IPS DF 6.9 (cell line): ENCODE measurements at regions not wholly inside any gene's neighbourhood (a gene's known extent, or its start where the extent isn't known, plus 50 kb on each side); places are given as distances from the start of the nearest gene placed in this dataset.

Source experiments
- DNase-seq: peaks from one replicate; pipeline ENCODE4 v3.0.0-alpha.2; 2013; ENCODE audit warnings: low read depth, low spot score
- H3K27ac ChIP-seq: one replicate; pipeline ENCODE4 v1.5.1; 2013; ENCODE audit warnings: low read length, control low read depth
- H3K27me3 ChIP-seq: 2 replicates; pipeline ENCODE4 v1.6.1; 2013; ENCODE audit warnings: mild to moderate bottlenecking, low read length; ENCODE audit not compliant: control insufficient read depth, insufficient read depth
- H3K36me3 ChIP-seq: 2 replicates; pipeline ENCODE4 v1.6.1; 2013; ENCODE audit warnings: low read length; ENCODE audit not compliant: control insufficient read depth, insufficient read depth
- H3K4me1 ChIP-seq: 2 replicates; pipeline ENCODE4 v1.6.1; 2013; ENCODE audit warnings: low read length; ENCODE audit not compliant: control insufficient read depth, insufficient read depth
- H3K4me3 ChIP-seq: 2 replicates; pipeline ENCODE4 v1.5.1; 2013; ENCODE audit warnings: mild to moderate bottlenecking, low read length
- H3K9me3 ChIP-seq: 2 replicates; pipeline ENCODE4 v1.6.1; 2013; ENCODE audit warnings: low read length, inconsistent platforms; ENCODE audit not compliant: control insufficient read depth, insufficient read depth
- WGBS: extraction: QIAGEN DNeasy Blood & Tissue Kit; methylation state at CpG from one replicate; pipeline ENCODE4 v1.1.7; 2013; ENCODE audit warnings: mixed read lengths, missing lambda C conversion rate; ENCODE audit not compliant: insufficient read length, insufficient coverage; 5-methylcytosine and 5-hydroxymethylcytosine counted together

- no peaks in the 10 kb centered on the region for H3K36me3 ChIP-seq
- no peak overlapping the region for H3K4me3 ChIP-seq
- WGBS = no CpG with 5 or more reads among the region's 2 CpGs
- no peak overlapping the region for H3K27ac ChIP-seq
- H3K4me1 ChIP-seq = no peaks in the 10 kb centered on the region
- H3K9me3 ChIP-seq = no peaks in the 10 kb centered on the region
- no peaks in the 10 kb centered on the region for H3K27me3 ChIP-seq
- no peak for DNase-seq
Measured at GRCh38 chr11:130691581-130691980, 224.7 kb downstream of the SNX19 start.

GRCh38 chr11:130692220-130692619 lies 224.1 kb downstream of the SNX19 start:
- no peak for DNase-seq
- Histone ChIP-seq H3K36me3 (no peaks in the 10 kb centered on the region), H3K27me3 (no peaks in the 10 kb centered on the region), H3K4me3 (no peak overlapping the region), H3K9me3 (no peaks in the 10 kb centered on the region), H3K27ac (no peak overlapping the region), H3K4me1 (no peaks in the 10 kb centered on the region)
- WGBS = no CpG with 5 or more reads among the region's 4 CpGs

DNA sequence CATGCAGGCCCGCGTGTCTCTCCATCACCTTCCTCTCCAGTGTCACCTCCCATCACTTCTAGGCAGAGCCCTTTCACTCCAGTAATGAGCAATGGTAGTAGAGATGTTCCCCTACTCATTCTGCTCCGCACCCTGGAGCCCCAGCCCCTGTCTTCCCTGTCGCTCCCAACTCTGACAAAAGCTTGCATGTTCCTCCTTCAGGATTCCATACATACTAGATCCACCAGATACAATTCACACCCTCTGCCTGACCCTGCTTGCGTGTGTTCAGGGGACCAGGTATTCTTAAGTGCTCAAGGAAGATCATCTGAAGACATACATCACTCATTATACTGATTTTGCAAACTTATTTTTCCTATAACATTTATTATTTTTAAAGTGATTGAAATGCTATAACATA lies 222.7 kb downstream of the SNX19 start:
- no peak for DNase-seq
- WGBS = no CpG with 5 or more reads among the region's 5 CpGs
- no peak overlapping the region for H3K4me3 ChIP-seq
- no peaks in the 10 kb centered on the region for H3K36me3 ChIP-seq
- H3K9me3 ChIP-seq = no peaks in the 10 kb centered on the region
- no peak overlapping the region for H3K27ac ChIP-seq
- H3K4me1 ChIP-seq = no peaks in the 10 kb centered on the region
- H3K27me3 ChIP-seq = no peaks in the 10 kb centered on the region

- no peaks in the 10 kb centered on the region for H3K27me3 ChIP-seq
- no peak overlapping the region for H3K27ac ChIP-seq
- no CpG with 5 or more reads among the region's 5 CpGs for WGBS
- H3K36me3 ChIP-seq = no peaks in the 10 kb centered on the region
- no peak overlapping the region for H3K4me3 ChIP-seq
- H3K4me1 ChIP-seq = no peaks in the 10 kb centered on the region
- H3K9me3 ChIP-seq = no peaks in the 10 kb centered on the region
- DNase-seq = no peak
Measured at GRCh38 chr11:130694488-130695045, 221.7 kb downstream of the SNX19 start.

GRCh38 chr11:130698174-130698573 lies 218.1 kb downstream of the SNX19 start:
- Histone ChIP-seq H3K9me3 (no peaks in the 10 kb centered on the region), H3K27ac (no peak overlapping the region), H3K27me3 (no peaks in the 10 kb centered on the region), H3K36me3 (no peaks in the 10 kb centered on the region), H3K4me1 (no peaks in the 10 kb centered on the region), H3K4me3 (no peak overlapping the region)
- no CpG with 5 or more reads among the region's 10 CpGs for WGBS
- DNase-seq = no peak

- H3K27me3 ChIP-seq = no peaks in the 10 kb centered on the region
- H3K4me3 ChIP-seq = no peak overlapping the region
- no peak overlapping the region for H3K27ac ChIP-seq
- no peaks in the 10 kb centered on the region for H3K36me3 ChIP-seq
- DNase-seq = no peak
- H3K4me1 ChIP-seq = no peaks in the 10 kb centered on the region
- WGBS = no CpG with 5 or more reads among the region's 7 CpGs
- no peaks in the 10 kb centered on the region for H3K9me3 ChIP-seq
Measured at GRCh38 chr11:130699561-130699960, 216.7 kb downstream of the SNX19 start.

DNA sequence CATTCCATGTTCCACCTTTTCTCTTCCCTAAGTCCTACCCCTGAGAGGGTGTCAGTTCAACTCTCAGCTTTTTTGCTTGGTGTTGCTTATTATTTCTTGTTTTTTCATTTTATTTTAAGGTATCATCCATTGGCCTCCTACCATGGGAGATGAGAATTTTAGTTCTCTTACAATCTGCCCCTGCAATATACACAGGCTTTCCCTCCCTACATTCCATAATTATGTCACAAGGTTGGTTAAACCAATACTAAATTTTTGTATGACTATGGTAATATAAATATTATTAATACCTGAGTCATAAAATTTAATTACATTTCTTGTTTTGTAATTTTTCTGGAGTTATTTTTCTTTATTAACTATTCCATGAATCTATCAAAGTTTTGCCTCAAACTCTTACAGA lies 216.2 kb downstream of the SNX19 start:
- Histone ChIP-seq H3K4me1 (no peaks in the 10 kb centered on the region), H3K4me3 (no peak overlapping the region), H3K9me3 (no peaks in the 10 kb centered on the region), H3K27me3 (no peaks in the 10 kb centered on the region), H3K36me3 (no peaks in the 10 kb centered on the region), H3K27ac (no peak overlapping the region)
- no peak for DNase-seq

- Histone ChIP-seq H3K4me1 (no peaks in the 10 kb centered on the region), H3K27me3 (no peaks in the 10 kb centered on the region), H3K27ac (no peak overlapping the region), H3K9me3 (no peaks in the 10 kb centered on the region), H3K36me3 (no peaks in the 10 kb centered on the region), H3K4me3 (no peak overlapping the region)
- no CpG with 5 or more reads among the region's 9 CpGs for WGBS
- DNase-seq = no peak
Measured at GRCh38 chr11:130703489-130704190, 212.6 kb downstream of the SNX19 start.

GRCh38 chr11:130705670-130706421 lies 210.4 kb downstream of the SNX19 start:
- Histone ChIP-seq H3K9me3 (no peaks in the 10 kb centered on the region), H3K4me1 (no peaks in the 10 kb centered on the region), H3K4me3 (no peak overlapping the region), H3K36me3 (no peaks in the 10 kb centered on the region), H3K27me3 (no peaks in the 10 kb centered on the region), H3K27ac (no peak overlapping the region)
- no CpG with 5 or more reads among the region's 5 CpGs for WGBS
- no peak for DNase-seq

- H3K36me3 ChIP-seq = no peaks in the 10 kb centered on the region
- no peaks in the 10 kb centered on the region for H3K9me3 ChIP-seq
- no peaks in the 10 kb centered on the region for H3K4me1 ChIP-seq
- WGBS = no CpG with 5 or more reads among the region's 5 CpGs
- DNase-seq = no peak
- no peaks in the 10 kb centered on the region for H3K27me3 ChIP-seq
- no peak overlapping the region for H3K4me3 ChIP-seq
- H3K27ac ChIP-seq = no peak overlapping the region
Measured at GRCh38 chr11:130706572-130706971, 209.7 kb downstream of the SNX19 start.
